CD4-positive, alpha-beta memory T cell (primary cell): ENCODE measurements at regions not wholly inside any gene's neighbourhood (a gene's known extent, or its start where the extent isn't known, plus 50 kb on each side); places are given as distances from the start of the nearest gene placed in this dataset.

Experiments used
- CTCF ChIA-PET: fragments of 350-600 bp; sonication (Branson Sonifier 250); formaldehyde crosslinking; loops from one replicate; lab custom pipeline; 2021; ENCODE audit warnings: inconsistent platforms; ENCODE audit not compliant: partially characterized antibody; lab: Charles Lee
- POLR2A ChIA-PET: fragments of 350-600 bp; sonication (Branson Sonifier 250); formaldehyde crosslinking; loops from one replicate; lab custom pipeline; 2021; ENCODE audit not compliant: partially characterized antibody; lab: Charles Lee
- DNase-seq, 5 donors: peaks; one replicate each; pipeline versions ENCODE4 v3.0.0 to v3.0.0-alpha.2; 2020 to 2022; ENCODE audit warnings: mixed read lengths in 1 of 5
- H3K27ac ChIP-seq: one replicate; pipeline ENCODE4 v1.7.0; 2013; ENCODE audit warnings: low read depth, low read length
- H3K27me3 ChIP-seq: 2 replicates; pipeline ENCODE4 v1.7.0; 2013; ENCODE audit warnings: mild to moderate bottlenecking, low read length, moderate library complexity; ENCODE audit not compliant: insufficient read depth
- H3K36me3 ChIP-seq: 2 replicates; pipeline ENCODE4 v1.7.0; 2013; ENCODE audit warnings: mild to moderate bottlenecking, low read length, moderate library complexity; ENCODE audit not compliant: insufficient read depth
- H3K4me1 ChIP-seq: 2 replicates; pipeline ENCODE4 v1.7.0; 2013; ENCODE audit warnings: mild to moderate bottlenecking, low read length, moderate library complexity; ENCODE audit not compliant: insufficient read depth
- H3K4me3 ChIP-seq, 2 donors: one replicate each; pipeline ENCODE4 v1.7.0; 2013; ENCODE audit warnings: low read length in 2 of 2, mild to moderate bottlenecking in 1 of 2
- H3K9me3 ChIP-seq, 2 donors: one replicate each; pipeline ENCODE4 v1.7.0; 2013; ENCODE audit warnings: low read length in 2 of 2, control low read depth in 1 of 2; ENCODE audit not compliant: control insufficient read depth in 1 of 2
- H3K27ac Mint-ChIP-seq, 7 donors: one replicate each; pipeline ENCODE4 v1.8.0; 2020 to 2021; ENCODE audit warnings: mixed read lengths in 7 of 7, mild to moderate bottlenecking in 6 of 7, inconsistent platforms in 3 of 7, moderate library complexity in 3 of 7
- H3K27me3 Mint-ChIP-seq, 2 donors: one replicate each; pipeline ENCODE4 v1.8.0; 2020 to 2021; ENCODE audit warnings: mixed read lengths in 2 of 2
- H3K36me3 Mint-ChIP-seq, 2 donors: one replicate each; pipeline ENCODE4 v1.8.0; 2020 to 2021; ENCODE audit warnings: mixed read lengths in 2 of 2, inconsistent platforms in 1 of 2, mild to moderate bottlenecking in 1 of 2
- H3K4me1 Mint-ChIP-seq, 4 donors: one replicate each; pipeline ENCODE4 v1.8.0; 2020 to 2021; ENCODE audit warnings: mixed read lengths in 4 of 4, mild to moderate bottlenecking in 1 of 4
- H3K4me3 Mint-ChIP-seq, 8 donors: one replicate each; pipeline ENCODE4 v1.8.0; 2020 to 2021; ENCODE audit warnings: mixed read lengths in 8 of 8, mild to moderate bottlenecking in 7 of 8, moderate library complexity in 6 of 8, inconsistent platforms in 3 of 8
- H3K9me3 Mint-ChIP-seq, 8 donors: one replicate each; pipeline ENCODE4 v1.8.0; 2020 to 2021; ENCODE audit warnings: mixed read lengths in 8 of 8, mild to moderate bottlenecking in 5 of 8, inconsistent platforms in 3 of 8, moderate library complexity in 1 of 8
- intact Hi-C: fragments of 100-400 bp; cut with micrococcal nuclease; formaldehyde crosslinking; loops from one replicate; pipeline ENCODE4 v1.15.1; 2023

DNA sequence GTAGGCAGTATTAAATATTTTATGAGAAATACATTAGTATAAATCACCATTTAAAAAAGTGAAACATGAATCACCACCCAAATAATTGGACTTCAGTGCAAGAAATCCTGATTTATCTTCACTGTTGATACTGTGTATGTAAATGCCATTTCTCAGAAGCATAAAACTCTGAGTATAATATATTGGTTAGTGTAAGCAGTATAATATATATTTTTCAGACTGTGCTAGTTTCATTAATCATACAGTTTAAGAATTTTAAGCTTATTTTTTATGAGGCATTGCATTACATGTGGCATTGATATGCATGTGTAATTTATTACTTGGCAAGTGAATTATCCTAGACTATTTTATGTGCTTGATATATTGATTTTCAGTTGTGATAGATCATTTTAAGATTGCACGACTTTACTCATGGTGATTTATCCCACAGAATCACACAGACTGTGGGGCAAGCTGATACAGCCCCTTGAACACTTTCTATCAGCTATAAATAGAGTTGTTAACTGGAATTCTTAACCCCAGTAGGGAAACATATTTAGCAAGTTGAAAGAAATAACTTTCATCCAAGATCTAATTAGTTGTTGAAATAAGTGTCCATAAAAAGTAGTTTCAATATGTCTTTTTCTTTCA lies 403.5 kb downstream of the RPL10L start:
- POLR2A ChIA-PET, result no interaction called here
- no peak overlapping the region for H3K27ac ChIP-seq
- Mint-ChIP-seq H3K4me1 (no peaks in the 10 kb centered on the region), H3K36me3 (no peaks in the 10 kb centered on the region), H3K4me3 (no peak overlapping the region), H3K27ac (no peak overlapping the region), H3K9me3 (peaks cover 0 to 7% (median 3%) of the 10 kb centered on the region in 8 donors), H3K27me3 (no peaks in the 10 kb centered on the region)
- H3K9me3 ChIP-seq, result no peaks in the 10 kb centered on the region
- no peaks in the 10 kb centered on the region for H3K36me3 ChIP-seq
- H3K27me3 ChIP-seq, result no peaks in the 10 kb centered on the region
- no peak overlapping the region for H3K4me3 ChIP-seq
- DNase-seq, result no peak
- H3K4me1 ChIP-seq, result no peaks in the 10 kb centered on the region
- CTCF ChIA-PET, result no interaction called here
- intact Hi-C loops, result no loop called here

DNA sequence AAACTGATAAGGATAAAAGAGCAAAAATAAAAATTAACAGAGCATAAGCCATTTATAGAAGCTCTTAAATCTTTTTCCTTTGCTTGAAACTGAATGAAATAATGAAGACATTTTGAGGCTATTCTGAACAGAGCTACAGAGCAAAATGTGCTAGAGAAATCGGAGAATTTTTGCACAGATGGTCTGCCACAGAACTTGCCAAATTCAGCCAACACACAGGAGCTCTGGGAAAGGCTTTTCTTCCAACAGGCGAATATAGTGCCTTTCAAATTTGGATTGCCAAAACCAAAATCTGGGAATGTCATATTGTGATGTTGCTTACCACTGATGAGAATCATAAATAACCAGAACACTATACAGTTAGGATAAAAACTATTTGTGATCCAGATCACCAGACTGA lies 406.3 kb downstream of the RPL10L start:
- Mint-ChIP-seq H3K4me1 (no peaks in the 10 kb centered on the region), H3K4me3 (no peak overlapping the region), H3K27me3 (no peaks in the 10 kb centered on the region), H3K9me3 (peaks cover 0 to 13% (median 4%) of the 10 kb centered on the region in 8 donors), H3K27ac (no peak overlapping the region), H3K36me3 (no peaks in the 10 kb centered on the region)
- Histone ChIP-seq H3K27me3 (no peaks in the 10 kb centered on the region), H3K9me3 (no peaks in the 10 kb centered on the region), H3K36me3 (no peaks in the 10 kb centered on the region), H3K4me3 (no peak overlapping the region), H3K4me1 (no peaks in the 10 kb centered on the region), H3K27ac (no peak overlapping the region)
- CTCF ChIA-PET, result no interaction called here
- POLR2A ChIA-PET, result no interaction called here
- DNase-seq, result no peak
- intact Hi-C loops, result no loop called here

- no peak overlapping the region for H3K4me3 Mint-ChIP-seq
- H3K27me3 Mint-ChIP-seq, result no peaks in the 10 kb centered on the region
- Histone ChIP-seq H3K36me3 (no peaks in the 10 kb centered on the region), H3K9me3 (no peaks in the 10 kb centered on the region), H3K27me3 (no peaks in the 10 kb centered on the region), H3K27ac (no peak overlapping the region), H3K4me3 (no peak overlapping the region), H3K4me1 (no peaks in the 10 kb centered on the region)
- no peak for DNase-seq
- POLR2A ChIA-PET, result no interaction called here
- H3K36me3 Mint-ChIP-seq, result no peaks in the 10 kb centered on the region
- no peaks in the 10 kb centered on the region for H3K4me1 Mint-ChIP-seq
- no peak overlapping the region for H3K27ac Mint-ChIP-seq
- intact Hi-C loops, result no loop called here
- CTCF ChIA-PET, result no interaction called here
- H3K9me3 Mint-ChIP-seq, result peaks cover 0 to 16% (median 7%) of the 10 kb centered on the region in 8 donors
Observed at GRCh38 chr14:46233786-46234185, 417.8 kb downstream of the RPL10L start.

GRCh38 chr14:46230540-46230939 lies 421.0 kb downstream of the RPL10L start:
- Mint-ChIP-seq H3K27ac (no peak overlapping the region), H3K9me3 (peaks cover 2 to 20% (median 7%) of the 10 kb centered on the region in 8 donors), H3K4me3 (no peak overlapping the region), H3K36me3 (no peaks in the 10 kb centered on the region), H3K4me1 (no peaks in the 10 kb centered on the region), H3K27me3 (no peaks in the 10 kb centered on the region)
- Histone ChIP-seq H3K4me1 (no peaks in the 10 kb centered on the region), H3K27me3 (no peaks in the 10 kb centered on the region), H3K36me3 (no peaks in the 10 kb centered on the region), H3K4me3 (no peak overlapping the region), H3K9me3 (no peaks in the 10 kb centered on the region), H3K27ac (no peak overlapping the region)
- intact Hi-C loops, result no loop called here
- POLR2A ChIA-PET, result no interaction called here
- CTCF ChIA-PET, result no interaction called here
- no peak for DNase-seq

DNA sequence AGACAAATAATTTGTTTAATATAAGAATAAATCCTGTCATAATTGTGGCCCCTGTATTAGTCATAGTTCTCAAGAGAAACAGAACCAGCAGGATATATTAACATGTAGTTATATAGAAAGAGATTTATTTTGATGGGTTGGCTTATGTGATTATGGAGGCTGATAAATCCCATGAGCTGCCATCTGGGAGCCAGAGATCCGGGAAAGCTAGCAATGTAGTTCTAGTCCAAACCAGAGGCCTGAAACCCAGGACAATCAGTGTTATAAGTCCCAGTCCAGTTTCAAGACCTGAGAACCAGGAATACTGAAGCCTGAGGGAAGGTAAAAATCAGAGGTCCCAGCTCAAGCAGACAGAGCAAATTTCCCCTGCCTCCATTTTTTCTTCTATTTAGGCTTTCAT lies 435.8 kb downstream of the RPL10L start:
- Mint-ChIP-seq H3K27ac (no peak overlapping the region), H3K4me3 (no peak overlapping the region), H3K27me3 (no peaks in the 10 kb centered on the region), H3K36me3 (no peaks in the 10 kb centered on the region), H3K4me1 (no peaks in the 10 kb centered on the region), H3K9me3 (peaks cover 0 to 13% (median 3%) of the 10 kb centered on the region in 8 donors)
- no peaks in the 10 kb centered on the region for H3K27me3 ChIP-seq
- intact Hi-C loops, result no loop called here
- H3K9me3 ChIP-seq, result no peaks in the 10 kb centered on the region
- no peaks in the 10 kb centered on the region for H3K4me1 ChIP-seq
- H3K36me3 ChIP-seq, result no peaks in the 10 kb centered on the region
- H3K27ac ChIP-seq, result no peak overlapping the region
- no peak overlapping the region for H3K4me3 ChIP-seq
- ChIA-PET CTCF (no interaction called here), POLR2A (no interaction called here)
- no peak for DNase-seq

GRCh38 chr14:46198676-46199075 lies 452.9 kb downstream of the RPL10L start:
- intact Hi-C loops, result no loop called here
- H3K36me3 ChIP-seq, result no peaks in the 10 kb centered on the region
- H3K36me3 Mint-ChIP-seq, result no peaks in the 10 kb centered on the region
- CTCF ChIA-PET, result no interaction called here
- no peaks in the 10 kb centered on the region for H3K9me3 ChIP-seq
- peaks cover 2 to 14% (median 7%) of the 10 kb centered on the region in 8 donors for H3K9me3 Mint-ChIP-seq
- no peak overlapping the region for H3K27ac ChIP-seq
- H3K4me1 ChIP-seq, result no peaks in the 10 kb centered on the region
- H3K4me3 ChIP-seq, result no peak overlapping the region
- no peak for DNase-seq
- POLR2A ChIA-PET, result no interaction called here
- H3K27ac Mint-ChIP-seq, result no peak overlapping the region
- H3K4me3 Mint-ChIP-seq, result no peak overlapping the region
- H3K4me1 Mint-ChIP-seq, result no peaks in the 10 kb centered on the region
- no peaks in the 10 kb centered on the region for H3K27me3 Mint-ChIP-seq
- H3K27me3 ChIP-seq, result no peaks in the 10 kb centered on the region

- ChIA-PET POLR2A (no interaction called here), CTCF (no interaction called here)
- no peaks in the 10 kb centered on the region for H3K36me3 Mint-ChIP-seq
- intact Hi-C loops, result no loop called here
- H3K27me3 Mint-ChIP-seq, result no peaks in the 10 kb centered on the region
- peaks cover 2 to 15% (median 8%) of the 10 kb centered on the region in 8 donors for H3K9me3 Mint-ChIP-seq
- H3K27ac Mint-ChIP-seq, result no peak overlapping the region
- no peaks in the 10 kb centered on the region for H3K4me1 Mint-ChIP-seq
- no peaks in the 10 kb centered on the region for H3K36me3 ChIP-seq
- H3K27ac ChIP-seq, result no peak overlapping the region
- no peaks in the 10 kb centered on the region for H3K9me3 ChIP-seq
- no peak overlapping the region for H3K4me3 Mint-ChIP-seq
- H3K27me3 ChIP-seq, result no peaks in the 10 kb centered on the region
- no peaks in the 10 kb centered on the region for H3K4me1 ChIP-seq
- no peak for DNase-seq
- H3K4me3 ChIP-seq, result no peak overlapping the region
Observed at GRCh38 chr14:46197856-46198255, 453.7 kb downstream of the RPL10L start.
